ENCODE measurements at regions not wholly inside any gene's neighbourhood (a gene's known extent, or its start where the extent isn't known, plus 50 kb on each side); places are given as distances from the start of the nearest gene placed in this dataset.
A peak's percentile ranks its signal among the peaks of the same experiment; 100 is the strongest.

GRCh38 chr20:41848180-41848579 lies 230.0 kb upstream of the CHD6 start:
- no peak for TF ChIP-seq SPI1 (IDR thresholded peaks at IDR 0.05; ENCODE audit: borderline replicate concordance, low read depth)
- no peak for TF ChIP-seq GABPA (IDR thresholded peaks at IDR 0.05; ENCODE audit: low read depth)
- no peak for TF ChIP-seq POLR2AphosphoS5 (IDR thresholded peaks at IDR 0.05; ENCODE audit: low read depth)
- no peak for TF ChIP-seq REST (IDR thresholded peaks at IDR 0.05; ENCODE audit: insufficient replicate concordance, low read depth)
- no peak for TF ChIP-seq CTCF (IDR thresholded peaks at IDR 0.05; ENCODE audit: insufficient read depth, low read length)
- DNase-seq (ENCODE audit: low read depth in 1 of 2, low spot score in 1 of 2) = no peak
- H3K27me3 ChIP-seq (ENCODE audit: insufficient read depth, poor library complexity, severe bottlenecking) = peaks cover 2% of the 10 kb centered on the region
- H3K4me3 ChIP-seq (replicated peaks; ENCODE audit: insufficient read depth, low read length) = no peak overlapping the region
- no peak overlapping the region for H3K27ac ChIP-seq (replicated peaks)

- H3K27me3 ChIP-seq (ENCODE audit: insufficient read depth, poor library complexity, severe bottlenecking) = no peaks in the 10 kb centered on the region
- no peak overlapping the region for H3K4me3 ChIP-seq (replicated peaks; ENCODE audit: insufficient read depth, low read length)
- DNase-seq (ENCODE audit: low read depth in 1 of 2, low spot score in 1 of 2) = no peak
- no peak overlapping the region for H3K27ac ChIP-seq (replicated peaks)
- no peak for TF ChIP-seq SPI1 (IDR thresholded peaks at IDR 0.05; ENCODE audit: borderline replicate concordance, low read depth)
Measured at GRCh38 chr20:41837669-41838224, 219.6 kb upstream of the CHD6 start.

- no peaks in the 10 kb centered on the region for H3K27me3 ChIP-seq (ENCODE audit: insufficient read depth, poor library complexity, severe bottlenecking)
- no peak overlapping the region for H3K27ac ChIP-seq (replicated peaks)
- H3K4me3 ChIP-seq (replicated peaks; ENCODE audit: insufficient read depth, low read length) = no peak overlapping the region
- TF ChIP-seq CTCF (IDR thresholded peaks at IDR 0.05; ENCODE audit: insufficient read depth, low read length) (no peak), REST (IDR thresholded peaks at IDR 0.05; ENCODE audit: insufficient replicate concordance, low read depth) (no peak), SPI1 (IDR thresholded peaks at IDR 0.05; ENCODE audit: borderline replicate concordance, low read depth) (no peak), POLR2AphosphoS5 (IDR thresholded peaks at IDR 0.05; ENCODE audit: low read depth) (no peak), GABPA (IDR thresholded peaks at IDR 0.05; ENCODE audit: low read depth) (no peak)
- DNase-seq (ENCODE audit: low read depth in 1 of 2, low spot score in 1 of 2) = no peak
Measured at GRCh38 chr20:41833739-41834138, 215.6 kb upstream of the CHD6 start.

- Histone ChIP-seq H3K4me3 (replicated peaks; ENCODE audit: insufficient read depth, low read length) (no peak overlapping the region), H3K27me3 (ENCODE audit: insufficient read depth, poor library complexity, severe bottlenecking) (peaks cover 5% of the 10 kb centered on the region)
- TF ChIP-seq CTCF (IDR thresholded peaks at IDR 0.05; ENCODE audit: insufficient read depth, low read length) (no peak), SPI1 (IDR thresholded peaks at IDR 0.05; ENCODE audit: borderline replicate concordance, low read depth) (peak; percentile 89), POLR2AphosphoS5 (IDR thresholded peaks at IDR 0.05; ENCODE audit: low read depth) (no peak), REST (IDR thresholded peaks at IDR 0.05; ENCODE audit: insufficient replicate concordance, low read depth) (no peak), GABPA (IDR thresholded peaks at IDR 0.05; ENCODE audit: low read depth) (peak; percentile 55; the same call in 1 of the 2 replicates)
Measured at GRCh38 chr20:41830702-41831101, 212.5 kb upstream of the CHD6 start.

More at GRCh38 chr20:41830702-41831101, 212.5 kb upstream of the CHD6 start:
- peak in 1 of 2 experiments; percentile 25 for DNase-seq (ENCODE audit: low read depth in 1 of 2, low spot score in 1 of 2)
- no peak overlapping the region for H3K27ac ChIP-seq (replicated peaks)

Data from HL-60 (cell line).